A204.1 (cell line): ENCODE measurements at regions not wholly inside any gene's neighbourhood (a gene's known extent, or its start where the extent isn't known, plus 50 kb on each side); places are given as distances from the start of the nearest gene placed in this dataset.
"Not testable (repeated sequence)": the region's sequence is repeated elsewhere in the genome, so short reads cannot be mapped to it uniquely, and the experiment has no call there.

ENCODE experiments used
- FAIRE-seq: peaks from 2 replicates; lab custom pipeline; 2012; peaks lifted over from hg19 to GRCh38; lab: Jason Lieb, UNC

GRCh38 chr2:84048964-84049363 is 410.1 kb downstream of the SUCLG1 start:
- FAIRE-seq, result no peak

GRCh38 chr2:84041506-84041905 is 417.6 kb downstream of the SUCLG1 start:
- FAIRE-seq, result no peak

DNA sequence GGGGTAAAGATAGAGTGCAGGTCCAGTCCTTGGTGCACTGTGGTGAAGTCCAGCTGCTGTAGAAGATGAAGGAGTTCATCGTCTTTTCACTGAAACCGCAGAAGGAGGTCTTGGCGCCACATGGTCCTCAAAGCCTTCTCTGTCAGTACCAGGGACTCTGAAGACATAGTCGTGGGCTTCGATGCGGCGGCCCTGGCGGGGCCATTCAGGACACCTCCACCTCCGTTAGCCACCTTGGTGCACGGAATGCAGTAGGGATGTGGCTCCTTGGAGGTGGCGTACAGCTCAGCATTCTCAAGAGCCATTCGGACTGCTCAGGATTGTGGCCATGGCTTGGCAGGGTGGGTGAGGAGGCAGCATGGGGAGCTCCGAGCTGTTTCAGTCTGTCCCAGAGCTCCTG is 418.8 kb downstream of the SUCLG1 start:
- no peak for FAIRE-seq

- no peak for FAIRE-seq
These were observed 420.2 kb downstream of the SUCLG1 start for GRCh38 chr2:84038866-84039265.

GRCh38 chr2:84033347-84033974 is 425.6 kb downstream of the SUCLG1 start:
- FAIRE-seq, result no peak

GRCh38 chr2:84031312-84032050 is 427.6 kb downstream of the SUCLG1 start:
- no peak for FAIRE-seq

- FAIRE-seq, result no peak
These were observed 429.0 kb downstream of the SUCLG1 start for GRCh38 chr2:84029903-84030575.

GRCh38 chr2:84026818-84027217 is 432.3 kb downstream of the SUCLG1 start:
- no peak for FAIRE-seq

DNA sequence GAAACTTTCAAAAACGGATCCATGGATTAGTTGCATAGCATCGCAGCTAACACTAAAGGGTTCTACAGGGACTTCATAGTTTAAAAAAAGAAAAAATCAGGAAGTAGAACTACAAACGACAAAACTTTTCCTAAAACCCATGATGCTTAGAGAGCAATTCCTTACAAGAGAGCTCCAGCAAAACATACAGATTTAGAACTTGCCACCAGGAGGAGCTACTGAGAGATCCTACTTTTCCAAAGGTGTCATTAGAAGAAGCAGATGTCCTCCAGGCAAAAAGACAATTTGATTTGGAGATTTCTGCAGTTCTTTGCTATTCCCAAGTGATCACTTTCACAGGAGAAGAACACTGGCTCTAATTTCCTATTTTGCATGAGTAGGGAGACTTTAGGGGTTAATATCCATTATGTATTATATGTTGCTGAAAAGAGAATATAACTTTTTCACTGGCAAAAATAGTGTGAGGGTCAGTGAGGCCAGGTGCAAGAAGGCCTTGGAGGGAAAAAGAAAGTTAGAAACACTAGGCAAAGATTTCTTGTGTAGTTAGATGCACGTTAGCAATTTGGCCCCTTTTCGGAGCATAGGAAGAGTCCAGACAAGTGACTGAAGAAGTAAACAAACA is 436.2 kb downstream of the SUCLG1 start:
- peak; percentile 91 for FAIRE-seq

- FAIRE-seq, result no peak
These were observed 442.1 kb downstream of the SUCLG1 start for GRCh38 chr2:84017010-84017409.

- no peak for FAIRE-seq
These were observed 442.9 kb downstream of the SUCLG1 start for GRCh38 chr2:84016183-84016582.

- no peak for FAIRE-seq
These were observed 461.2 kb downstream of the SUCLG1 start for GRCh38 chr2:83997889-83998288.

- FAIRE-seq, result no peak
These were observed 464.4 kb downstream of the SUCLG1 start for GRCh38 chr2:83994633-83995179.

- no peak for FAIRE-seq
These were observed 465.0 kb downstream of the SUCLG1 start for GRCh38 chr2:83993873-83994632.

GRCh38 chr2:83991992-83992391 is 467.1 kb downstream of the SUCLG1 start:
- FAIRE-seq, result no peak

GRCh38 chr2:83990636-83991035 is 468.4 kb downstream of the SUCLG1 start:
- FAIRE-seq, result no peak

DNA sequence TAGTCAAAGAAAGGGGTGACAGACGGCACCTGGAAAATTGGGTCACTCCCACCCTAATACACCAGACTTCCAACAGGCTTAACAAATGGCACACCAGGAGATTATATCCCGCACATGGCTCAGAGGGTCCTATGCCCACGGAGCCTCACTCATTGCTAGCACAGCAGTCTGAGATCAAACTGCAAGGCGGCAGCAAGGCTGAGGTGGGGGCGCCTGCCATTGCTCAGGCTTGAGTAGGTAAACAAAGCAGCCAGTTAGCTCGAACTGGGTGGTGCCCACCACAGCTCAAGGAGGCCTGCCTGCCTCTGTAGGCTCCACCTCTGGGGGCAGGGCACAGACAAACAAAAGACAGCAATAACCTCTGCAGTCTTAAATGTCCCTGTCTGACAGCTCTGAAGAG is 482.5 kb downstream of the SUCLG1 start:
- not testable (repeated sequence) for FAIRE-seq

DNA sequence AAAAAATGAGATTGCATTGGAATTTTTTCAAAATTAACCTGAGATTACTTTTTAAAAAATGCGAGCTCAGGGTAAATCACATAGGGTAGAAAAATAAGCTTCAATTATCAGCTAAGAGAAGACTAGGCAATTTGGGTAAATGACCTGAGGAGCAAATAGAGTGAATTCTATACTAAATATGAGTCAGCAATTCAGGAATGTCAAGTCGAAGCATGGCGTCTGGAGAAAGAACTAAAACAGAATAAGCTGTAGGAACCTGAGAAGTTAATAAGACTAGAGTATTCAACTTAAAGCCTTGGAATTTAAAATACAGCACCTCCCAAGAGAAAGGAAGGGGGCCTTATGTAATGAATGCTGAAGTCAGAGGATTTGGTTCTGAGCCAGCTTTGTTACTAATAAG is 487.0 kb downstream of the SUCLG1 start:
- no peak for FAIRE-seq

- no peak for FAIRE-seq
These were observed 487.5 kb downstream of the SUCLG1 start for GRCh38 chr2:83971547-83971946.

- no peak for FAIRE-seq
These were observed 488.7 kb downstream of the SUCLG1 start for GRCh38 chr2:83970217-83970929.

DNA sequence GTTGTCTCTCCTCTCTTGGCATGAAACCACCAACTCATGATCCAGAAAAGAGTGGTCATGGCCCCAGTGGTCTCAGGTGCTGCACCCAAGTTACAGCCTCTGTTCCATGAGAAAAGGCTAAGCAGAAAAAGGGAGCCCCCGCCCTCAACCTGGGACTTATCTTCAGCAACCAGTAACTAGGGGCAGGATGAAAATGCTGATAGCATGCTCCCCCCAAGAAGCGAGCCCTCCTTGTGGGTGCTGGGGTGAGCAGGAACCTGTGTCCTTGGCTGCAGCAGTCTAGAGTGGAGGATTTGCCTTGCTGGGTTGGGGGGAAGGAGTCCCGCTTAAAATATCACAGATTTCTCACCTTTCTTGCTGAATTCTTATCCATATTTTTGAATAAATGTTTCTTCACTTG is 490.0 kb downstream of the SUCLG1 start:
- FAIRE-seq, result no peak
